HUDEP-2 (cell line): ENCODE measurements at regions not wholly inside any gene's neighbourhood (a gene's known extent, or its start where the extent isn't known, plus 50 kb on each side); places are given as distances from the start of the nearest gene placed in this dataset.
A peak's percentile ranks its signal among the peaks of the same experiment; 100 is the strongest.
"Not testable (repeated sequence)": the region's sequence is repeated elsewhere in the genome, so short reads cannot be mapped to it uniquely, and the experiment has no call there.

Experiments
- DNase-seq, 76 experiments: peaks; one replicate each; lab custom pipeline; 2025; ENCODE audit not compliant: unreplicated experiment in 76 of 76; lab: John Stamatoyannopoulos, UW

DNA sequence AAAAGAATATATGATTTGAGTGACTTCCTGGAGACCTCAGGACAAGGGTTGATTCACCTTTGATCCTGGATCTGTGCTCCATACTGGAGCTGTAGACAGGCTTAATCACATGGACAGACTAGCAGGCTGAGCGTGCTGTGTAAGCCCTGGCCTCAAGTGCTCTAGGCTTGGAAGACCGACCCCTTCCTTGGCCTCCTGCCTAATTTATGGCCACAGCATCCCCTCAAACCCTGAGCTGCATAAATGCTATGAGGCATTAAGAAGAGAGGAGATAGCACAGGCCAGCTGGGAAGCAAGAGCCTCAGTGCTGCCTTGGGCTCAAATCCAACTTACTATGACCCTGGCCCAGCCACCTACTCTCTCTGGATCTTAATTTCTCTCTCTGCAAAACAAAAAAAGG, 385.1 kb downstream of the BUD13 start:
- DNase-seq, result no peak

DNA sequence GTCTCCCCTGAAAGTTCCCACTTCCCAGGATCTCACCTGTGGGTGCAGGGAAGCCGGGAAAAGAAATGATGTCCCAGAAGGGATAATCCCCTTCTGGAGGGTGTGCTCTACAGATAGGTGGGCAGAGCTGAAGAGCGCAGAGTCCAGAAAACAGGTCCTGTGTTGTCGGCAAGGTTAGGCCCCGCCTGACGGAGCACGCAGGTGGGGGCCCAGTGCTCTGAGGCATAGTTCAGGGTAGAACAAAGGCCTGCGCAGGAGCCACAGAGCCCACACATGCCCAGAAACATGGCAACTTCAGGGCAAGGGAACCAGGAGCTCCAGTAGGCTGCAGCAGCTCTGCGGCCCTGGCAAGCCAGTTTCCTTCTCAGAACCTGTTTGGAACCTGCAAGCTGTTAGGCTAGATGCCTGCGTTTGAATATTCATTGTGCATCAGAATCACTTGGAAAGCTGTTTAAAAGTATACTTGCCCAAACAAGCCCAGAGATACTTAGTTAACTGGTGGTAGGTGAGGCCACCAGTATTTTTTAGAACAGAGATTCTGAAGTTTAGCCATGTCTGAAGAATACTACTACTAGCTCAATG, 386.6 kb downstream of the BUD13 start:
- DNase-seq, result no peak

DNA sequence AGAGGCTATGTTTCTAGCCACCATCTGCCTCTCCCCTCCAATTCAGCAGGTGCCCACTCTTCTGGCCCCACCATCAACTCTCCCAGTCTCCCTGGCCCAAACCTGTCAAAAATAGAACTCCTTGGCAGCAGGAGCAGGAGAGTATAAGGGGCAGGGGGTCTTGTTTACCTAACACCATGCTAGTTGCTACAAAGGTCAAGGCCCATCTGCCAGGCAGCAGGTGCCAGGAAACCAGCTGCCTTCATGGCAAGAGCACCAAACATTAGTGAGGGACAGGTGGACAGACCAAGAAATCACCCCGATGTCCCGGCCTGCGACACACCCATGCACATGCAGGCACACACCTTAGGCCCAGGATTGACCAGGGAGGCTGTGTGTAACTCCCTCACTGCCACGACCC, 387.9 kb downstream of the BUD13 start:
- no peak for DNase-seq

GRCh38 chr11:116384407-116384806, 388.4 kb downstream of the BUD13 start:
- no peak for DNase-seq

DNA sequence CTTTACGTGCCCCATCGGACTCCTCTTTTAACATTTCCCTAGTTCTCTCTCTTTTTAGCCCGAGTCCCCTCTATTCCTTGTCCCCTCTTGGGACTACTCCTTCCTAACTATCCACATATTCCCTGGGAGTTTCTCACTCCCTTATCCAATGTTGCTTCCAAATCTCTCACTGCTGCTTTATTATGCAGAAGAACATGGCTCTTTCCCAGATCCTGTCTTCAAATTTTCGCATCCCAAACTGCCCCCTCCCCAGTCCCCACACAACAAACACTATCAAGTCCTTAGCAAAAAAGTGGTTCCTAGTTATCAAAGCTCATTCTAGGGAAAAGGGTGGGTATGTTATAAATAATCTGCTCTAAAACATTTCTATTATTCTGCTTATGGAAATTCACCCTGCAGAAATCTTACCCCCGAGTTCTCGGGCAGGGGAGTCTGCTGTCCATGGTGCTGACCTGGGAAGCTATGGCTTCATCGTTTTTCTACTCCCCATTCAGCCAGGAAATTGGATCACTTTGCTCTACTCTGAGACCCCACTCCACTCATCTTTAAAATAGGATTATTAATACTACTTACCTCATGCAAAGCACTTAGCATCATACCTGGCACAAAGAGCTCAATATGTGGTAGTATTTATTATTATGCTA, 393.5 kb downstream of the BUD13 start:
- DNase-seq, result peak in 14 of 76 experiments; percentile 0 to 26 (median 8)

DNA sequence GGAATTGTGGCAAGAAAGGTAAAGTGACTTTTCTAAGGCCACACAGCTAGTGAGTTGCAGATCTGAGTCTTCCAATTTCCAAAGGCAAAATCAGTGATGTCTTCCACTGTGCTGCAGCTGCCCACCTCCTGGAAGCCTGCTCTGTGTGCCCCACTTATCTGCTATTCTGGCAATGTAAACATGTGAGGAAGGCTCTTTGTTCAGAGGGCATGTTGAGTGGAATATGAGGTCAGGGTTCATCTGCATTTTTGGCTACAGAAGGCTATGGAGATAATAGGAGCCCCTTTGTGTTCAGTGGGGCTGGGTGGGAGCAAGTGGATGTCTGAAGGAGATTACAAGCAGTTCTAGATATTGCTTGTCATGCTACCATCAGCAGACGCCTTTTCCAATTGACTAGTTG, 396.2 kb downstream of the BUD13 start:
- no peak for DNase-seq

DNA sequence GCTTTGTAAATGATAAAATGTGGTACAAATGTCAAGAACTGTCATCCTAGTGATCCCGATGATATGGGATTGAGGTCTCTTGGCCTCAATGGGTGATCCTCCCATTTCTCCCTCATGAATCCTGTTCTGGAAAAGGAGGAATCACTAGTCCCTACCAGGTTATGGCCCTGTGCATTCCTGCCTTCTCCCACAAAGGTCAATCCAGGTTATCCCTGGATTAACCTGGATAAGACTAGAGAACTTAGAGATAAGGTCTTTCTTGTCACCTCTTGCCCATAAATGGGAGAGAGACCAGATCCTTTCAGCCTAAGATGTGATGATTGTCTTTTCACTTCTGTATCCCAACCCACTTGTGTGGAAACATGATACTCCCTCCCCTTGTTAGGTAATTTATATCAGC, 396.7 kb downstream of the BUD13 start:
- DNase-seq, result no peak

DNA sequence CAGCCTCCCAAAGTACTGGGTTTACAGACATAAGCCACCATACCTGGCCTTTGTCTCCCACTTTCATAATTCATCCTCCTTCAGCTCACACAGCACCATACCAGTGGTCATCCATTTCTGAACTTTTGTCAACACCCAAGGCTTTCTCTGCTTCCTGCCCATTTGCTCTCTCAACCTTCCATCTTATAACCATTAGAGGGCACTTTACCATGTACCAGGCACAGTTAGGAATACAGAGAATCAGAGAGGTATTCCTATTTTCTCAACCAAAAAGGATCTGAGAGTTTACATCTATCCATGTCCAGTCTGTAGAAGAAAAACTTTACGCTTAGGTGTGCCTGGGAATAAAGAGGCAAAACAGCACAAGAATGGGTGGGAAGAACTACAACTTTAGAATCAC, 397.6 kb downstream of the BUD13 start:
- no peak for DNase-seq

DNA sequence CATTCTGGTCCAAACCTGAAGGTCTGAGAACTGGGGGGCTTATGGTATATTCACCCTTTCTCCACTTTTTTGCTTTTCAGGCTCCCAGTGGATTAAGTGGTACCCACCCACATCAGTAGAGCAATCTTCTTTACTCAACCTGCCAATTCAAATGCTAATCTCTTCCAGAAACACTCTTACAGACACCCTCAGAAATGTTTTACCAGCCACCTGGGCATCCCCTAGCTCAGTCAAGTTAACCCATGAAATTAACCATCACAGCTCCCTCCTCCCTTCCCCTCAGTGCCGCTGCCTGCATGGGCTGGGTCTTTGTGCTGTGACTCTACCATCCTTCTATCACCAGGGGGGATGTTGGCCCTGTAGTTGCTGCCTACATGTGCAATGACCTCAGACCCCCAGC, 398.7 kb downstream of the BUD13 start:
- no peak for DNase-seq

GRCh38 chr11:116373104-116373944, 399.5 kb downstream of the BUD13 start:
- DNase-seq, result no peak

DNA sequence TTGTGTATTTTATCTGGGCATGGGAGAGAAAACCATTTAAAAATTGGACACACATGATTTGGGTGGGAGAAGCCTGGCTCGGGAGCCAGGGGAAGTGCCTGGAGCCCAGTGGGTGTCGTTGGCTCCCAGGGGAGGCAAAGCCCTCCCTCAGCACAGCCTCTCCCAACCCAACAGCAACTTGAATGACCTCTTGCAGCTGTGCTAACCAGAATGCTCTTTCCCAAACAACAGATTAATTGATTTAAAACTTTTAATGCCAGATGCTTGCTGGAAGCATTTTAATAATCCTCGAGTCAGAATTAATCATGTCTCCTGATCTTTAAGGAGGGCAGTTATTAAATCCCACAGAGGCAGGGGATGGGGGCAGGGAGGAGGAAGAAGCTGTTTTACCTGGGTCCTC, 401.6 kb downstream of the BUD13 start:
- no peak for DNase-seq

GRCh38 chr11:116368784-116369183, 404.0 kb downstream of the BUD13 start:
- no peak for DNase-seq

DNA sequence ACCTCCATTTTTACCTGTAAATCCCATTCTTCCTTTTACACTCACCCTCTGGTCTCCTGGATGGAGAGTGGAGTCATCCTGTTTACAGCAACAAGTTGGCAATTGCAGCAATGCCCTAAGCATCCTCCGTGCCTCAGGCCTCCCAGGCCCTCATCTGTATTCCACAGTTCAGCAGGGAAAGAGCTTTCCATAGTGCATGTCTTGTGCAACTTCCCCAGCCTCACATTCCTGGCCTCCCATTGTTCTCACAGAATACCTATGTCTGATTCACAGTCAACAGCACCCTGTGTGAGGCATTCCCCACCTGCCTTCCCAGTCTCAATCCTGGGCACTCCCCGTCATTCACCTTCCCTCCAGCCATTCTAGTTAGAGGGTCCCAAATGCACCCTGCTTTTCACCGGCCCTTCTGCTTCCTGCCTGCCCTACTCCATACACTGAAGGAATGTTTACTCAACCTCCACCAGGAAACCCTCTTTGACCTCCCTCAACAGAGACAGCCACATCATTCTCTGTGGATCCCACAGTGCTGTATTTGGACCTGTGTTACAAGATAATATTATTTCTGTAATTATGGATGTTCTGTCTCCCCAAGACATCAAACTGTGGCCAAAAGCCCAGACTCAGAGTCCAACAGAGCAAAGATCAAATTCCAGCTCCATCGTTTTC, 405.7 kb downstream of the BUD13 start:
- DNase-seq, result no peak

- DNase-seq, result no peak
These were observed 406.3 kb downstream of the BUD13 start for GRCh38 chr11:116366451-116366850.

DNA sequence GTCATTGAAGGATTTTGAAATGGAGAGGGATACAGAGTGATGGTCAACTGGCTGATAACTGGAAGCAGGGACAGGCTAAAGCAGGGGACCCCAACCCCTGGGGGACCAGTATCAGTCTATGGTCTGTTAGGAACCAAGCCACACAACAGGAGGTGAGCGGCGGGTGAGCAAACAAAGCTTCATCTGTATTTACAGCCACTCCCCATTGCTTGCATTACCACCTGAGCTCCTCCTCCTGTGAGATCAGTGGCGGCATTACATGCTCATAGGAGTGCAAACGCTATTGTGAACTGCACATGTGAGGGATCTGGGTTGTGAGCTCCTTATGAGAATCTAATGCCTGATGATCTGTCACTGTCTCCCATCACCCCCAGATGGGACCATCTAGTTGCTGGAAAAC, 407.9 kb downstream of the BUD13 start:
- not testable (repeated sequence) for DNase-seq

DNA sequence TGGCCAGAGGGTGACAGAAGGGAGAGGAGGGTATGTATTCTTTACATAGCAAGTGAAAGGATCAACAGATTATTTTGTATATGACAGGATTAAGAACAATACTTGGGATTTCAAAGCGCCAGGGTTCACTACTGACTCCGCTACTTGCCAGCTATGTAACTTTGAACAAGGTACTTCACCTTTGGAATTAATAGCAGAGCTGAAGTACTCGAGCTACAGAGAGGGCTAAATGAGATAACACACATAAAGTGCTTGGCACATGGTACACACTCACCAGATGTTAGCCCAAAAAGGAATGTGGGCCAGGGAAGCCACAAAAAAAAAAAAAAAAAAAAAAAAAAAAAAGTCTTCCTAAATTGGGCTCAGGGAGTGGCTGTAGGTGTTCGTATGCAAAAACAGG, 408.4 kb downstream of the BUD13 start:
- DNase-seq, result no peak

- DNase-seq, result no peak
These were observed 412.4 kb downstream of the BUD13 start for GRCh38 chr11:116360221-116360941.

DNA sequence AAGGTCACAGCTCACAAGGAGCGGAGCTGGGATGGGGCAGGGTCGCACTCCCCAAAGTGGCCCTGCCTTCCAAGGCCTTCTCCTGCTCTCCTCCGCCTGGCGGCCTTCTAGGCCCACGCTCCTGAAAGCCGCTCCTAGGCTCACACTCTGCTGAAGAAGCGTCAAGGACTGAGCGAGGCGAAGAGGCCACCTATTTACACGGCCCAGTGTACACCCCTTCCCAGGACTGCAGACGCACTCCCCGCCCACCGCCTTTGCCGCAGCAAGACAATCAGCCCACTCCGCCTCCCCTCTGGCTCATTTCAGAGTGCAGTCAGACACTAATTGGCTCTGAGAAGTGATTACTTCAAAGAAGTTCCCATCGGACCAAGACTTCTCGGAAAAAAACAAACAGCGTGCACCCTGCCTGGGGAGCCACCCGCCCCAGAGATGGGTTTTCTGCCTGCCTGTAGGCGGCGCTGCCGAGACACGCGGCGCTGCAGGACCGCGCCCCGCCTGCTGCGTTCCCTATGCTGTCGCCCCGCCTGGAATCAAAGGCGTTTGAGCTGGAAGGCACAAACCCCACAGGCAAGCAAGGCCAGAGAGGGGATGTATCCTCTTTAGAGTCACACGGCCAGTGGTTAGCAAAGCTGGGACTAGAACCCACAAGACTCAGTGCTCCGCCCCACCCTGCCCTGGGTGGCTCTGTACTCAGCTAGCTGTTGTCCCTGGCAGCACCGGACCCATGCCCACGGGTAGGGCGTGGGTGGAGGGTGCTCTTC, 414.8 kb downstream of the BUD13 start:
- peak in 18 of 76 experiments; percentile 0 to 33 (median 6) for DNase-seq

- DNase-seq, result no peak
These were observed 416.3 kb downstream of the BUD13 start for GRCh38 chr11:116356451-116356850.

GRCh38 chr11:116355104-116355503, 417.7 kb downstream of the BUD13 start:
- no peak for DNase-seq
